A673 (cell line): ENCODE measurements at regions not wholly inside any gene's neighbourhood (a gene's known extent, or its start where the extent isn't known, plus 50 kb on each side); places are given as distances from the start of the nearest gene placed in this dataset.

Experiments used
- BruUV-seq: library from RNA; stranded (reverse); fragments of 400-500 nt; replicated peaks from 2 replicates; lab custom pipeline; 2021; lab: Mats Ljungman, UMichigan
- CTCF ChIA-PET: fragments of 300-600 bp; sonication (Branson Sonifier 250); formaldehyde crosslinking; loops from one replicate; lab custom pipeline; 2022; ENCODE audit warnings: antibody characterized with exemption; lab: Charles Lee
- POLR2A ChIA-PET: fragments of 300-600 bp; sonication (Branson Sonifier 250); formaldehyde crosslinking; loops from one replicate; lab custom pipeline; 2022; ENCODE audit warnings: antibody characterized with exemption; ENCODE audit not compliant: low non-redundant PET; lab: Charles Lee
- DNase-seq: peaks from one replicate; pipeline ENCODE4 v3.0.0-alpha.2; 2015; ENCODE audit warnings: low spot score
- H3K27ac ChIP-seq: fragments of 200-600 bp; sonication (generic); 2 replicates; pipeline ENCODE4 v1.5.1; 2016; ENCODE audit warnings: mixed run types, low read depth, mild to moderate bottlenecking, mixed read lengths, antibody characterized with exemption, low read length; ENCODE audit not compliant: poor library complexity, severe bottlenecking
- H3K27me3 ChIP-seq: fragments of 200-600 bp; sonication (generic); replicated peaks from 2 replicates; pipeline ENCODE4 v1.6.1; 2017; ENCODE audit warnings: mixed run types, low read depth, mild to moderate bottlenecking, mixed read lengths, antibody characterized with exemption, low read length; ENCODE audit not compliant: insufficient read depth, poor library complexity
- H3K36me3 ChIP-seq: fragments of 200-600 bp; sonication (generic); 2 replicates; pipeline ENCODE4 v1.6.1; 2016; ENCODE audit warnings: mixed run types, mild to moderate bottlenecking, mixed read lengths, antibody characterized with exemption, low read length; ENCODE audit not compliant: insufficient read depth, poor library complexity, severe bottlenecking
- H3K4me1 ChIP-seq: fragments of 200-600 bp; sonication (generic); 2 replicates; pipeline ENCODE4 v1.6.1; 2017; ENCODE audit warnings: mixed run types, mild to moderate bottlenecking, mixed read lengths, antibody characterized with exemption, low read length; ENCODE audit not compliant: insufficient read depth, poor library complexity, severe bottlenecking
- H3K4me3 ChIP-seq: fragments of 200-600 bp; sonication (generic); 2 replicates; pipeline ENCODE4 v1.5.1; 2016; ENCODE audit warnings: low read depth, mixed run types, mild to moderate bottlenecking, mixed read lengths, low read length; ENCODE audit not compliant: poor library complexity, severe bottlenecking
- H3K9me3 ChIP-seq: fragments of 200-600 bp; sonication (generic); 2 replicates; pipeline ENCODE4 v1.6.1; 2016; ENCODE audit warnings: mixed run types, low read depth, mild to moderate bottlenecking, mixed read lengths, antibody characterized with exemption, low read length; ENCODE audit not compliant: poor library complexity, severe bottlenecking
- EZH2 ChIP-seq: fragments of 200-600 bp; sonication (generic); IDR thresholded peaks from 2 replicates; pipeline ENCODE4 v1.6.1; 2017; ENCODE audit warnings: borderline replicate concordance, low read depth, mild to moderate bottlenecking, mixed read lengths, antibody characterized with exemption, low read length; ENCODE audit not compliant: poor library complexity, severe bottlenecking
- intact Hi-C: fragments of 100-400 bp; cut with micrococcal nuclease; formaldehyde crosslinking; loops from one replicate; pipeline ENCODE4 v1.10.0; 2022; ENCODE audit not compliant: unreplicated experiment
- TF ChIP-seq, protein P1 (sequence below): fragments of 300-800, 200-600 bp; sonication (generic); conservative IDR thresholded peaks from 2 replicates; pipeline ENCODE4 v1.5.1; 2017; ENCODE audit warnings: low read depth, mild to moderate bottlenecking, antibody characterized with exemption, low read length, moderate library complexity, mixed read lengths

DNA sequence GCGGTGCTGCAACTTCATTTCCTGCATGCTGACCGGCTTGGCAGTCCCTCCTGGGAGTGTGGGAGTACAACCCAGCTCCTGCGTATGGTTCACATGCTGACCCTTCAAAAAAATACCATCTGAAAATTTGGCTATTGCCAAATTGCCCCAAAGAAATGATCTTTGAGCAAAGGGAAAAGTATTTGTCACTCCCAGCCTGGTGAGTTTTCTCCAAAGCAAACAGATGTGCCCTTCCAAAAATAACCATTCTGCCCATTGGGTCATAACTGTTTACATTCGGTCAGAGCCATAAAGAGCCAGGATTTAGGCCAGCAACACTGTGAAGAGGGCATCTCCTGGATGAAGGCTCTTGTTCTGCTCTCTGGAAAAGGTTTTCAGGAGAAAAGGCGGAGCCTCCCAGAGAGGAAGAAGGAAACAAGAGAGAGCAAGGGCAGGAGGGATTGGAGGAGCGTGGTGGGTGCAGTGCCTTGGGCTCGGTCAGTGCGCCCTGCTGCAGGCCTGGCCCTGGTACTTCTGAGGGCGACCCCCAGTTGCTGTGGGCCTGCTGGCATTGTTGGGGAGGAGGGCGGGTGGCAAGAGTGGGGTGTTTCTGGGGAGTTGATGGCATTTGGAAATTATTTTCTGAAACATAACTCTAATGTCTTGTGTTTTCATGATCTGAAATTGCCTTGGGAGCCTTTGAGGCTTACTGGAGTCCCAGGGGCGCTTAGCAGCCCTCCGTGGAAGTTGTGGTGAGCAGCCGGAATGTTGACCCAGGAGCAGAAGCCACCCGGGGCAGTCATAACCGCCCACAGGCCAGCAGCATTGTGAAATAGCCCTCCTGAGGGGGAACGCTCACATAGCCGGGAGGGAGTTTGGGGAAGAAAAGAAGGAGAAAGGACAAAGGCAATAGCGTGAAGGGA is 248.4 kb downstream of the MYLK4 start:
- DNase-seq: no peak
- no peaks in the 10 kb centered on the region for H3K9me3 ChIP-seq
- no TSS peak for BruUV-seq
- peaks cover 16% of the 10 kb centered on the region for H3K27me3 ChIP-seq
- H3K36me3 ChIP-seq: no peaks in the 10 kb centered on the region
- no peaks in the 10 kb centered on the region for H3K4me1 ChIP-seq
- POLR2A ChIA-PET: no interaction called here
- intact Hi-C loops: no loop called here
- H3K27ac ChIP-seq: no peak overlapping the region
- CTCF ChIA-PET: no interaction called here
- no peak overlapping the region for H3K4me3 ChIP-seq
- TF ChIP-seq, protein P1, sequence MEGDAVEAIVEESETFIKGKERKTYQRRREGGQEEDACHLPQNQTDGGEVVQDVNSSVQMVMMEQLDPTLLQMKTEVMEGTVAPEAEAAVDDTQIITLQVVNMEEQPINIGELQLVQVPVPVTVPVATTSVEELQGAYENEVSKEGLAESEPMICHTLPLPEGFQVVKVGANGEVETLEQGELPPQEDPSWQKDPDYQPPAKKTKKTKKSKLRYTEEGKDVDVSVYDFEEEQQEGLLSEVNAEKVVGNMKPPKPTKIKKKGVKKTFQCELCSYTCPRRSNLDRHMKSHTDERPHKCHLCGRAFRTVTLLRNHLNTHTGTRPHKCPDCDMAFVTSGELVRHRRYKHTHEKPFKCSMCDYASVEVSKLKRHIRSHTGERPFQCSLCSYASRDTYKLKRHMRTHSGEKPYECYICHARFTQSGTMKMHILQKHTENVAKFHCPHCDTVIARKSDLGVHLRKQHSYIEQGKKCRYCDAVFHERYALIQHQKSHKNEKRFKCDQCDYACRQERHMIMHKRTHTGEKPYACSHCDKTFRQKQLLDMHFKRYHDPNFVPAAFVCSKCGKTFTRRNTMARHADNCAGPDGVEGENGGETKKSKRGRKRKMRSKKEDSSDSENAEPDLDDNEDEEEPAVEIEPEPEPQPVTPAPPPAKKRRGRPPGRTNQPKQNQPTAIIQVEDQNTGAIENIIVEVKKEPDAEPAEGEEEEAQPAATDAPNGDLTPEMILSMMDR: no peak
- TF ChIP-seq EZH2: no peak

DNA sequence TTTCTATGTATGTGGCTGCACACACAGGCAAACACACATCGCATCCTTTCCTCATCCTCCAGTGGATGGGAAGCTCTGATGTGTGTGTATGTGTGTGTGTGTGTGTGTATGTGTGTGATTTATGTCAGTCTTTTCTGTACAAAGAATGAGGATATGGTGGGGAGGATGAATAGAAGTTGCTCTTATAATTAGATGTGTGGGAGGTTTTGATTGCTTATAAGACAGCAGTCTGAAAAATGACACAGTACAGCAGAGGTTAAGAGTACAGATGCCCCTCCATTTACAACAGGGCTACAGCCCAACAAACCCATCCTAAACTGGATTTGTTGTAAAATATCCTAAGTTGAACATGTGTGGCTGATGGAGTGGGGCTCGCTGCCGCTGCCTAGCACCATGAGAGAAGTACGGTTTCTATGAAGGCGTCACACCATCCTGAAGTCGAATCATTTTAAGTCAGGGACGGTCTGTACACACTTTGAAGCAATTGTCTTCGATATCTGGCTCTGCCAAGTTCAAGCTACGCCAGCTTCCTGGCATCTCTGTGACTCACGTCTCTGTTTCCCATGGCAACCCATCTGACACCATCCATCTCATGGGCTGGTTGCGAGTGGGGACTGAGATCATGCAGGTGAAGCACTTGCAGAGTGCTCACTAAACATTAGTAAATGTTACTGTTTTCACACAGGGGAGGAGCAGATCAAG is 252.6 kb downstream of the MYLK4 start:
- Histone ChIP-seq H3K27me3 (no peaks in the 10 kb centered on the region), H3K36me3 (no peaks in the 10 kb centered on the region), H3K9me3 (no peaks in the 10 kb centered on the region), H3K4me3 (no peak overlapping the region), H3K27ac (no peak overlapping the region), H3K4me1 (no peaks in the 10 kb centered on the region)
- POLR2A ChIA-PET: no interaction called here
- CTCF ChIA-PET: no interaction called here
- no peak for DNase-seq
- intact Hi-C loops: loop anchor here (1.0 kb wide), 1 partner anchor 15 kb away; no protein-coding TSS in a partner anchor
- no TSS peak for BruUV-seq
- TF ChIP-seq EZH2: no peak
- TF ChIP-seq, protein P1: no peak

DNA sequence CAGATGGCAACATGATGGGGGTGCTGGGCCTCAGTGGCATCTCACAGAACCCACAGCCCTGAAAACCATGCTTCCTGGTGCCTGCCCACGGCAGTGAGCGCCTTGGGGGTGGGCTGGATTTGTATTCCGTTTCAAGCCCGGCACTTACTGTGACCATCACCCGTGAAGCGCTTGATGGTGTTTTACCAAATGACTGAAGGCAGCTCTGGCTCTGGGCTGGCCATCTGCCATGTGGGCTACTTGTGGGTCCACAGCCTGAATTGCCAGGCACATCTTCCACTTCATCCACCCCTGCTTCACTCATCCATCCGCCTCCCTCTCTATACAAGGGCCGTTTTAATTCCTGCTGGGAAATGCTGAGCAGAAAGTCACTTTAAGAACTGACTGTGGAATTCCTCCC is 250.9 kb upstream of the GMDS start:
- TF ChIP-seq, protein P1: no peak
- TF ChIP-seq EZH2: no peak
- ChIA-PET CTCF (no interaction called here), POLR2A (no interaction called here)
- intact Hi-C loops: no loop called here
- BruUV-seq: no TSS peak
- H3K9me3 ChIP-seq: no peaks in the 10 kb centered on the region
- no peaks in the 10 kb centered on the region for H3K27me3 ChIP-seq
- no peak overlapping the region for H3K27ac ChIP-seq
- no peak for DNase-seq
- H3K4me3 ChIP-seq: no peak overlapping the region
- no peaks in the 10 kb centered on the region for H3K4me1 ChIP-seq
- H3K36me3 ChIP-seq: no peaks in the 10 kb centered on the region
